GM12878 (cell line): ENCODE measurements at regions not wholly inside any gene's neighbourhood (a gene's known extent, or its start where the extent isn't known, plus 50 kb on each side); places are given as distances from the start of the nearest gene placed in this dataset.

ENCODE experiments used
- ATAC-seq: fragments of 200-7000 bp; cut with Tn5 transposase; 3 replicates; pipeline ENCODE4 v1.9.1; 2020; ENCODE audit warnings: mild to moderate bottlenecking, moderate library complexity
- BruUV-seq: library from RNA; stranded (reverse); fragments of 400-500 nt; replicated peaks from 2 replicates; lab custom pipeline; 2021; lab: Mats Ljungman, UMichigan
- CTCF ChIA-PET: fragments of 300-600 bp; sonication (Branson Sonifier 250); formaldehyde crosslinking; extraction: SDS; loops from one replicate; lab custom pipeline; 2021; ENCODE audit warnings: inconsistent platforms; lab: Yijun Ruan, JAX
- POLR2A ChIA-PET: fragments of 350-600 bp; formaldehyde crosslinking; extraction: SDS; loops from one replicate; lab custom pipeline; 2021; ENCODE audit warnings: inconsistent platforms; lab: Charles Lee
- RAD21 ChIA-PET: fragments of 300-600 bp; sonication (Branson Sonifier 250); formaldehyde crosslinking; loops from one replicate; lab custom pipeline; 2023; ENCODE audit warnings: antibody characterized with exemption; ENCODE audit not compliant: unreplicated experiment; lab: Charles Lee
- SMC1A ChIA-PET: fragments of 300-600 bp; sonication (Branson Sonifier 250); formaldehyde crosslinking; loops from one replicate; lab custom pipeline; 2023; ENCODE audit not compliant: unreplicated experiment, uncharacterized antibody; lab: Charles Lee
- DNase-seq: peaks from one replicate; pipeline ENCODE4 v3.0.0-alpha.2; 2011; ENCODE audit warnings: low read depth, low spot score
- FAIRE-seq: peaks from 3 replicates; lab custom pipeline; 2011; peaks lifted over from hg19 to GRCh38; lab: Jason Lieb, UNC
- H2AFZ ChIP-seq: 2 replicates; pipeline ENCODE4 v1.6.0; 2011; ENCODE audit warnings: low read depth, low read length, control low read depth; ENCODE audit not compliant: control insufficient read depth
- H3K27ac ChIP-seq: 2 replicates; pipeline ENCODE4 v1.5.1; 2011; ENCODE audit warnings: control low read depth; ENCODE audit not compliant: control insufficient read depth, insufficient read depth
- H3K27me3 ChIP-seq, 2 experiments: replicated peaks in 1 of 2; 2 replicates each; pipeline versions ENCODE4 v1.6.0 to v1.6.1; 2011; ENCODE audit warnings: low read length in 1 of 2; ENCODE audit not compliant: control insufficient read depth in 2 of 2, insufficient read depth in 2 of 2
- H3K36me3 ChIP-seq, 2 experiments: 2 replicates each; pipeline ENCODE4 v1.5.1; 2011; ENCODE audit warnings: low read length in 1 of 2; ENCODE audit not compliant: control insufficient read depth in 2 of 2, insufficient read depth in 2 of 2
- H3K4me1 ChIP-seq: 2 replicates; pipeline ENCODE4 v1.6.1; 2011; ENCODE audit warnings: mild to moderate bottlenecking, low read length, moderate library complexity, mixed read lengths; ENCODE audit not compliant: control insufficient read depth, insufficient read depth
- H3K4me2 ChIP-seq: 2 replicates; pipeline ENCODE4 v1.6.0; 2011; ENCODE audit warnings: control low read depth; ENCODE audit not compliant: control insufficient read depth, insufficient read depth
- H3K4me3 ChIP-seq: fragments of 200-600 bp; sonication (generic); 2 replicates; pipeline ENCODE4 v1.5.1; 2016
- H3K79me2 ChIP-seq: 2 replicates; pipeline ENCODE4 v1.6.0; 2011; ENCODE audit warnings: low read length; ENCODE audit not compliant: control insufficient read depth, insufficient read depth
- H3K9ac ChIP-seq: 2 replicates; pipeline ENCODE4 v1.8.0; 2011; ENCODE audit warnings: low read length, control low read depth, mixed read lengths; ENCODE audit not compliant: control insufficient read depth, insufficient read depth
- H3K9me3 ChIP-seq: replicated peaks from 3 replicates; pipeline ENCODE4 v1.5.1; 2011; ENCODE audit warnings: mild to moderate bottlenecking, low read length; ENCODE audit not compliant: control insufficient read depth, insufficient read depth
- H4K20me1 ChIP-seq: 2 replicates; pipeline ENCODE4 v1.6.0; 2011; ENCODE audit not compliant: control insufficient read depth, insufficient read depth
- GATAD2B ChIP-seq: fragments of 450-650 bp; conservative IDR thresholded peaks from 2 replicates; pipeline ENCODE4 v1.6.1; 2017; ENCODE audit warnings: low read depth, mild to moderate bottlenecking, moderate library complexity
- IRF4 ChIP-seq: IDR thresholded peaks from 2 replicates; pipeline ENCODE4 v1.6.1; 2011; ENCODE audit warnings: low read depth, low read length
- KDM1A ChIP-seq: fragments of 200-600 bp; sonication (generic); IDR thresholded peaks from 2 replicates; pipeline ENCODE4 v1.6.1; 2016; ENCODE audit warnings: borderline replicate concordance
- NBN ChIP-seq: fragments of 450-650 bp; IDR thresholded peaks from 2 replicates; pipeline ENCODE4 v1.6.1; 2016
- NRF1 ChIP-seq: conservative IDR thresholded peaks from 2 replicates; pipeline ENCODE4 v1.6.1; 2011; ENCODE audit warnings: mild to moderate bottlenecking, low read depth, low read length, improper control_type of control experiment
- SMC3 ChIP-seq: IDR thresholded peaks from 2 replicates; pipeline ENCODE4 v1.6.1; 2011; ENCODE audit warnings: low read length, improper control_type of control experiment, borderline replicate concordance
- ZZZ3 ChIP-seq: IDR thresholded peaks from 2 replicates; pipeline ENCODE4 v1.6.1; 2011; ENCODE audit warnings: low read depth; ENCODE audit not compliant: control insufficient read depth, insufficient read length
- WGBS: methylation state at CpG from one replicate; pipeline ENCODE4 v1.1.6; 2016; ENCODE audit warnings: low lambda C conversion rate; ENCODE audit not compliant: insufficient replicate concordance, insufficient coverage; ENCODE audit errors: missing lambda C conversion rate; 5-methylcytosine and 5-hydroxymethylcytosine counted together
- in situ Hi-C: fragments of 300-500 bp; cut with MboI; formaldehyde crosslinking; loops from 9 replicates; pipeline ENCODE4 v1.14.3; 2018; ENCODE audit warnings: mixed read lengths
- intact Hi-C: fragments of 100-400 bp; cut with micrococcal nuclease; formaldehyde crosslinking; loops from one replicate; pipeline ENCODE4 v1.14.2; 2022; ENCODE audit not compliant: unreplicated experiment
- TF ChIP-seq, protein P1 (sequence below): IDR thresholded peaks from 2 replicates; pipeline ENCODE4 v1.6.1; 2012; ENCODE audit warnings: low read depth, low read length, improper control_type of control experiment
- TF ChIP-seq, protein P2 (sequence below): fragments of 450-650 bp; IDR thresholded peaks from 2 replicates; pipeline ENCODE4 v1.6.1; 2016; ENCODE audit warnings: mild to moderate bottlenecking, moderate library complexity, borderline replicate concordance

DNA sequence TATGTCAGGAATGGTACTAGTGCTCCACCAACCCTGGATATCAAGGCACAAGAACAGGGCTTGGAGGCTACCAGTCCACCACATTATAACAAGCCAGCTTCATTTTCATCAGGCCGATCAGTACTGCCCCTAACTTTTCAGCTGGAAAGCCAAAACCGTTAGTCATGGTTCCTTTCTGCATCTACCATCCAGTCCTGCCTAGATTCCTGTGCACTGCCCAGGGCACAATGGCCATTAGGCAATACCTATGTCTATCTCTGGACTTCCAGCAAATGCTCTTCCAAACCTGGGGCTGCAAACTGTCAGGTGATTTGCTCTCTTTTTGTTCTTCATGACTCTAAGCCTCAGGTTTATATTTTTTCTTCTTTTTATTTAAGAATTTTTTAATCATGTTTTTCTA lies 937.7 kb downstream of the SORCS1 start:
- BruUV-seq, result no TSS peak
- SMC1A ChIA-PET, result no interaction called here
- intact Hi-C loops (no loop called here), in situ Hi-C loops (no loop called here)
- Histone ChIP-seq H4K20me1 (no peaks in the 10 kb centered on the region), H2AFZ (no peak overlapping the region), H3K27me3 (no peaks in the 10 kb centered on the region), H3K4me1 (no peaks in the 10 kb centered on the region), H3K27ac (no peak overlapping the region), H3K9ac (no peak overlapping the region), H3K4me2 (no peak overlapping the region), H3K79me2 (no peaks in the 10 kb centered on the region), H3K9me3 (no peaks in the 10 kb centered on the region), H3K36me3 (no peaks in the 10 kb centered on the region), H3K4me3 (no peak overlapping the region)
- POLR2A ChIA-PET, result interaction anchor here (0.5 kb wide), 1 partner anchor 23 kb away, joined by 3 read pairs; no protein-coding TSS in a partner anchor
- ATAC-seq, result no peak
- DNase-seq, result no peak
- CTCF ChIA-PET, result no interaction called here
- RAD21 ChIA-PET, result no interaction called here
- 0% methylated on average over 2 of the region's 2 CpGs for WGBS
- FAIRE-seq, result no peak
- TF ChIP-seq IRF4, result no peak
- TF ChIP-seq, protein P1, sequence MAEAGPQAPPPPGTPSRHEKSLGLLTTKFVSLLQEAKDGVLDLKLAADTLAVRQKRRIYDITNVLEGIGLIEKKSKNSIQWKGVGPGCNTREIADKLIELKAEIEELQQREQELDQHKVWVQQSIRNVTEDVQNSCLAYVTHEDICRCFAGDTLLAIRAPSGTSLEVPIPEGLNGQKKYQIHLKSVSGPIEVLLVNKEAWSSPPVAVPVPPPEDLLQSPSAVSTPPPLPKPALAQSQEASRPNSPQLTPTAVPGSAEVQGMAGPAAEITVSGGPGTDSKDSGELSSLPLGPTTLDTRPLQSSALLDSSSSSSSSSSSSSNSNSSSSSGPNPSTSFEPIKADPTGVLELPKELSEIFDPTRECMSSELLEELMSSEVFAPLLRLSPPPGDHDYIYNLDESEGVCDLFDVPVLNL, result no peak
- TF ChIP-seq NBN, result no peak
- no peak for TF ChIP-seq KDM1A
- TF ChIP-seq NRF1, result no peak
- no peak for TF ChIP-seq SMC3
- TF ChIP-seq, protein P2, sequence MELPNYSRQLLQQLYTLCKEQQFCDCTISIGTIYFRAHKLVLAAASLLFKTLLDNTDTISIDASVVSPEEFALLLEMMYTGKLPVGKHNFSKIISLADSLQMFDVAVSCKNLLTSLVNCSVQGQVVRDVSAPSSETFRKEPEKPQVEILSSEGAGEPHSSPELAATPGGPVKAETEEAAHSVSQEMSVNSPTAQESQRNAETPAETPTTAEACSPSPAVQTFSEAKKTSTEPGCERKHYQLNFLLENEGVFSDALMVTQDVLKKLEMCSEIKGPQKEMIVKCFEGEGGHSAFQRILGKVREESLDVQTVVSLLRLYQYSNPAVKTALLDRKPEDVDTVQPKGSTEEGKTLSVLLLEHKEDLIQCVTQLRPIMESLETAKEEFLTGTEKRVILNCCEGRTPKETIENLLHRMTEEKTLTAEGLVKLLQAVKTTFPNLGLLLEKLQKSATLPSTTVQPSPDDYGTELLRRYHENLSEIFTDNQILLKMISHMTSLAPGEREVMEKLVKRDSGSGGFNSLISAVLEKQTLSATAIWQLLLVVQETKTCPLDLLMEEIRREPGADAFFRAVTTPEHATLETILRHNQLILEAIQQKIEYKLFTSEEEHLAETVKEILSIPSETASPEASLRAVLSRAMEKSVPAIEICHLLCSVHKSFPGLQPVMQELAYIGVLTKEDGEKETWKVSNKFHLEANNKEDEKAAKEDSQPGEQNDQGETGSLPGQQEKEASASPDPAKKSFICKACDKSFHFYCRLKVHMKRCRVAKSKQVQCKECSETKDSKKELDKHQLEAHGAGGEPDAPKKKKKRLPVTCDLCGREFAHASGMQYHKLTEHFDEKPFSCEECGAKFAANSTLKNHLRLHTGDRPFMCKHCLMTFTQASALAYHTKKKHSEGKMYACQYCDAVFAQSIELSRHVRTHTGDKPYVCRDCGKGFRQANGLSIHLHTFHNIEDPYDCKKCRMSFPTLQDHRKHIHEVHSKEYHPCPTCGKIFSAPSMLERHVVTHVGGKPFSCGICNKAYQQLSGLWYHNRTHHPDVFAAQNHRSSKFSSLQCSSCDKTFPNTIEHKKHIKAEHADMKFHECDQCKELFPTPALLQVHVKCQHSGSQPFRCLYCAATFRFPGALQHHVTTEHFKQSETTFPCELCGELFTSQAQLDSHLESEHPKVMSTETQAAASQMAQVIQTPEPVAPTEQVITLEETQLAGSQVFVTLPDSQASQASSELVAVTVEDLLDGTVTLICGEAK, result no peak
- TF ChIP-seq GATAD2B, result no peak
- TF ChIP-seq ZZZ3, result no peak
